SK-N-SH treated with all-trans-retinoic acid at 6 μM for 48 hours (cell line): ENCODE measurements at regions not wholly inside any gene's neighbourhood (a gene's known extent, or its start where the extent isn't known, plus 50 kb on each side); places are given as distances from the start of the nearest gene placed in this dataset.

Experiments used
- ATAC-seq: fragments of 200-7000 bp; cut with Tn5 transposase; 3 replicates; pipeline ENCODE4 v1.9.1; 2020; ENCODE audit warnings: mild to moderate bottlenecking, moderate library complexity
- ARNTL ChIP-seq: fragments of 450-650 bp; formaldehyde crosslinking; IDR thresholded peaks from 2 replicates; pipeline ENCODE4 v1.5.0; 2020; ENCODE audit warnings: low read depth, mild to moderate bottlenecking, moderate library complexity, borderline replicate concordance
- CSDC2 ChIP-seq: fragments of 250-450 bp; sonication (Bioruptor Pico); IDR thresholded peaks from 2 replicates; pipeline ENCODE4 v1.5.0; 2020; ENCODE audit warnings: mild to moderate bottlenecking, moderate library complexity
- CSRNP3 ChIP-seq: fragments of 250-450 bp; sonication (Bioruptor Pico); IDR thresholded peaks from 2 replicates; pipeline ENCODE4 v1.5.1; 2021; ENCODE audit warnings: mild to moderate bottlenecking, moderate library complexity
- ESRRG ChIP-seq: fragments of 250-450 bp; sonication (Bioruptor Pico); IDR thresholded peaks from 2 replicates; pipeline ENCODE4 v1.6.1; 2021; ENCODE audit warnings: mild to moderate bottlenecking
- GLIS3 ChIP-seq: fragments of 250-450 bp; sonication (Bioruptor Pico); IDR thresholded peaks from 2 replicates; pipeline ENCODE4 v1.5.0; 2020; ENCODE audit warnings: mild to moderate bottlenecking, moderate library complexity
- PATZ1 ChIP-seq: fragments of 250-450 bp; sonication (Bioruptor Pico); IDR thresholded peaks from 2 replicates; pipeline ENCODE4 v1.8.0; 2020; ENCODE audit warnings: mild to moderate bottlenecking, moderate library complexity, borderline replicate concordance
- POU6F1 ChIP-seq: fragments of 250-450 bp; sonication (Bioruptor Pico); IDR thresholded peaks from 2 replicates; pipeline ENCODE4 v1.8.0; 2021; ENCODE audit warnings: low read depth, mild to moderate bottlenecking, moderate library complexity, borderline replicate concordance
- PPARA ChIP-seq: fragments of 250-450 bp; sonication (Bioruptor Pico); IDR thresholded peaks from 2 replicates; pipeline ENCODE4 v1.5.0; 2020; ENCODE audit warnings: mild to moderate bottlenecking, borderline replicate concordance
- SNAI2 ChIP-seq: fragments of 250-450 bp; sonication (Bioruptor Pico); IDR thresholded peaks from 2 replicates; pipeline ENCODE4 v1.5.0; 2020; ENCODE audit warnings: mild to moderate bottlenecking, moderate library complexity
- TCF4 ChIP-seq: fragments of 250-450 bp; sonication (Bioruptor Pico); IDR thresholded peaks from 2 replicates; pipeline ENCODE4 v1.8.0; 2021; ENCODE audit warnings: mild to moderate bottlenecking, moderate library complexity, borderline replicate concordance
- TSHZ2 ChIP-seq: fragments of 250-450 bp; sonication (Bioruptor Pico); IDR thresholded peaks from 2 replicates; pipeline ENCODE4 v1.5.0; 2020; ENCODE audit warnings: mild to moderate bottlenecking, moderate library complexity
- ZC3H10 ChIP-seq: fragments of 250-450 bp; sonication (Bioruptor Pico); IDR thresholded peaks from 2 replicates; pipeline ENCODE4 v1.5.1; 2021; ENCODE audit warnings: mild to moderate bottlenecking, moderate library complexity
- ZFP3 ChIP-seq: fragments of 250-450 bp; sonication (Bioruptor Pico); IDR thresholded peaks from 2 replicates; pipeline ENCODE4 v1.5.0; 2020; ENCODE audit warnings: mild to moderate bottlenecking, moderate library complexity
- ZFP30 ChIP-seq: fragments of 450-650 bp; formaldehyde crosslinking; IDR thresholded peaks from 2 replicates; pipeline ENCODE4 v1.5.0; 2022; ENCODE audit warnings: mild to moderate bottlenecking, moderate library complexity
- ZNF565 ChIP-seq: fragments of 450-650 bp; formaldehyde crosslinking; conservative IDR thresholded peaks from 2 replicates; pipeline ENCODE4 v1.5.0; 2020; ENCODE audit warnings: low read depth, mild to moderate bottlenecking, moderate library complexity
- ZNF8 ChIP-seq: fragments of 450-650 bp; formaldehyde crosslinking; IDR thresholded peaks from 2 replicates; pipeline ENCODE4 v1.5.0; 2020; ENCODE audit warnings: mild to moderate bottlenecking, moderate library complexity

- ATAC-seq = no peak
- TF ChIP-seq ZC3H10 (CRISPR knock-in tag) (no peak), POU6F1 (CRISPR knock-in tag) (no peak), TCF4 (CRISPR knock-in tag) (no peak), TSHZ2 (CRISPR knock-in tag) (no peak), ARNTL (no peak), ZNF565 (CRISPR knock-in tag) (no peak), ESRRG (no peak), ZNF8 (CRISPR knock-in tag) (no peak), ZFP3 (CRISPR knock-in tag) (no peak), SNAI2 (CRISPR knock-in tag) (no peak)
Measured at GRCh38 chr7:21373031-21373430, 54.9 kb upstream of the SP4 start.

- ATAC-seq = no peak
- TF ChIP-seq GLIS3 (CRISPR knock-in tag) (no peak), ARNTL (no peak), CSRNP3 (CRISPR knock-in tag) (no peak), PPARA (CRISPR knock-in tag) (no peak), ZFP30 (no peak), SNAI2 (CRISPR knock-in tag) (no peak), CSDC2 (CRISPR knock-in tag) (no peak)
Measured at GRCh38 chr7:21374134-21374533, 53.7 kb upstream of the SP4 start.

- no peak for ATAC-seq
Measured at GRCh38 chr7:21377545-21377944, 50.3 kb upstream of the SP4 start.

More at GRCh38 chr7:21377545-21377944, 50.3 kb upstream of the SP4 start:
- TF ChIP-seq PATZ1 (CRISPR knock-in tag) = no peak
- no peak for TF ChIP-seq ARNTL
- TF ChIP-seq, all 23 proteins: peak for 0
